Hepatocyte (in vitro differentiated cells): ENCODE measurements at regions not wholly inside any gene's neighbourhood (a gene's known extent, or its start where the extent isn't known, plus 50 kb on each side); places are given as distances from the start of the nearest gene placed in this dataset.

Source experiments
- CTCF ChIP-seq: fragments of 200-600 bp; sonication (generic); IDR thresholded peaks from 2 replicates; pipeline ENCODE4 v1.5.1; 2016; ENCODE audit warnings: antibody characterized with exemption, mild to moderate bottlenecking; ENCODE audit not compliant: poor library complexity
- EZH2 ChIP-seq: fragments of 200-600 bp; sonication (generic); IDR thresholded peaks from 2 replicates; pipeline ENCODE4 v1.6.1; 2016; ENCODE audit warnings: antibody characterized with exemption, mild to moderate bottlenecking, borderline replicate concordance

DNA sequence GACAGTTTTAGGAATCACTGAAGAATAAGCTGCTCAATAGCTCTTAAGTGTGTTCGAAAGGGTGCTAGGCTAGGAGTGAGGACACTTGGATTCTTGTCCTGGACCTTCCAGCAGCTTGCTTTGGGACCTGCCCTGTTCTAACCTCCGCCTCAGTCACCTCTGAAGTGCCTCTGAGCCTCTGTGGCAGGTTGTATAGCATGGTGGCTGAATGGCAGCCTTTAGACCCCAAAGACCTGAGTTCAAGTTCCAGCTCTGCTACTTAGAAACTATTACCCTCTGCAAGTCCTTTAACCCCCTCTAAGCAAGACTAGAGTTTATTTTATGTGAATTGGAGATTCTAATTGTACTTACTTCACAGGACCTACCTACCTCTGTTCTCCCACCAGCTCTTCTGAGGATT lies 81.5 kb downstream of the RRAGC start:
- TF ChIP-seq CTCF (no peak), EZH2 (no peak)
